22Rv1 (cell line): ENCODE measurements at regions not wholly inside any gene's neighbourhood (a gene's known extent, or its start where the extent isn't known, plus 50 kb on each side); places are given as distances from the start of the nearest gene placed in this dataset.
A peak's percentile ranks its signal among the peaks of the same experiment; 100 is the strongest.

Experiments used
- H3K27ac ChIP-seq: fragments of 450-650 bp; 2 replicates; pipeline ENCODE4 v1.5.1; 2017
- ZFX ChIP-seq: fragments of 450-650 bp; IDR thresholded peaks from 2 replicates; pipeline ENCODE4 v1.6.1; 2017; ENCODE audit warnings: antibody characterized with exemption, borderline replicate concordance
- TF ChIP-seq, protein P1 (sequence below): fragments of 450-650 bp; IDR thresholded peaks from 2 replicates; pipeline ENCODE4 v1.5.1; 2017; ENCODE audit warnings: mild to moderate bottlenecking

DNA sequence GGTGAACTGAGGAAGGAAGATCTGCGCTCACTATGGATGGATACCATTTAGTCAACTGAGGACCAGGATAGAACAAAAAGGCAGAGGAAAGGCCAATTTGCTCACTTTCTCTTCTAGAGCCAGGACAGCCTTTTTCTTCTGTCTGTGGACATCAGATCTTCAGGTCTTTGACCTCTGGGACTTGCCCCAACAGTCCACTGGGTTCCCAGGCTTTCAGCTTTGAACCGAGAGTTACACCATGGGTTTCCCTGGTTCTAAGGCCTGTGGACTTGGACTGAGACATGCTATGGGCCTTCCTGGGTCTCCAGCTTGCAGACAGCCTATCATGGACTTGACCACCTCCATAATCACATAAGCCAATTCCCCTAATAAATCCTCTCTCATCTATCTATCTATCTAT, 232.0 kb downstream of the IPO8 start:
- H3K27ac ChIP-seq: no peak overlapping the region
- no peak for TF ChIP-seq ZFX
- TF ChIP-seq, protein P1, sequence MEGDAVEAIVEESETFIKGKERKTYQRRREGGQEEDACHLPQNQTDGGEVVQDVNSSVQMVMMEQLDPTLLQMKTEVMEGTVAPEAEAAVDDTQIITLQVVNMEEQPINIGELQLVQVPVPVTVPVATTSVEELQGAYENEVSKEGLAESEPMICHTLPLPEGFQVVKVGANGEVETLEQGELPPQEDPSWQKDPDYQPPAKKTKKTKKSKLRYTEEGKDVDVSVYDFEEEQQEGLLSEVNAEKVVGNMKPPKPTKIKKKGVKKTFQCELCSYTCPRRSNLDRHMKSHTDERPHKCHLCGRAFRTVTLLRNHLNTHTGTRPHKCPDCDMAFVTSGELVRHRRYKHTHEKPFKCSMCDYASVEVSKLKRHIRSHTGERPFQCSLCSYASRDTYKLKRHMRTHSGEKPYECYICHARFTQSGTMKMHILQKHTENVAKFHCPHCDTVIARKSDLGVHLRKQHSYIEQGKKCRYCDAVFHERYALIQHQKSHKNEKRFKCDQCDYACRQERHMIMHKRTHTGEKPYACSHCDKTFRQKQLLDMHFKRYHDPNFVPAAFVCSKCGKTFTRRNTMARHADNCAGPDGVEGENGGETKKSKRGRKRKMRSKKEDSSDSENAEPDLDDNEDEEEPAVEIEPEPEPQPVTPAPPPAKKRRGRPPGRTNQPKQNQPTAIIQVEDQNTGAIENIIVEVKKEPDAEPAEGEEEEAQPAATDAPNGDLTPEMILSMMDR: no peak

GRCh38 chr12:30462249-30462648, 233.4 kb downstream of the IPO8 start:
- no peak overlapping the region for H3K27ac ChIP-seq
- TF ChIP-seq, protein P1: no peak
- no peak for TF ChIP-seq ZFX

GRCh38 chr12:30461026-30461615, 234.5 kb downstream of the IPO8 start:
- TF ChIP-seq, protein P1: no peak
- TF ChIP-seq ZFX: no peak
- no peak overlapping the region for H3K27ac ChIP-seq

GRCh38 chr12:30458453-30458852, 237.2 kb downstream of the IPO8 start:
- H3K27ac ChIP-seq: no peak overlapping the region
- TF ChIP-seq, protein P1: no peak
- TF ChIP-seq ZFX: no peak

DNA sequence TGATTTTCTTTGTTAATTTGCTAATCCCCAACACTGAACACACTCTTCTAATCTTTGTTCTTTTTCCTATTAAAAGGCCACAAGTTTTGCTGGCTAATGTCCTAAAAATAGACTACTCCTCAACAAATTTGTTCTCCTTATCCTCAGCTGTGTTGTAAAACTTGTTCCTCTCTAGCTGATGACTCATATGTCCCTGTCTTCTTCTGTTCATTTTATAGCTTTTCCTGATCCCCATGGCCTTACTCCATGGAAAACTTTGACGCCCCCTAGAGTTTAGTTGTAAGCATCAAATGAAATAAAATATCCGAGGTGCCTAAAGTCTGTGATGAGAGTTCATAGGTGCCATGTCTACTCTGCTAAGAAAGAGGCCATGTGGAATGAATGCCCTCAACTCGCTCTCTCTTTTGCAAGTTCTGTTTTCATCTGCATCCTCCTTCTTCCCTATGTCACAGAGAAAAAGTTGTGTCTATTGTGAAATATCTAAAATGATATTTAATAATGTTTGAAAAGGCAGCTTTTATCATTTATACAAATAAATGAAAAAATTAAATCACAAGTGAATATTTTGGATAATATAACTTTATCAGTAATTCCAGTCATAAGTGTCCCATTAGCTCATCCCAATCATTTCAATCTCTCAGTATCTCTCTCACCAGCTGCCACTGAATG, 237.9 kb downstream of the IPO8 start:
- H3K27ac ChIP-seq: no peak overlapping the region
- TF ChIP-seq ZFX: no peak
- TF ChIP-seq, protein P1: peak; percentile 70

DNA sequence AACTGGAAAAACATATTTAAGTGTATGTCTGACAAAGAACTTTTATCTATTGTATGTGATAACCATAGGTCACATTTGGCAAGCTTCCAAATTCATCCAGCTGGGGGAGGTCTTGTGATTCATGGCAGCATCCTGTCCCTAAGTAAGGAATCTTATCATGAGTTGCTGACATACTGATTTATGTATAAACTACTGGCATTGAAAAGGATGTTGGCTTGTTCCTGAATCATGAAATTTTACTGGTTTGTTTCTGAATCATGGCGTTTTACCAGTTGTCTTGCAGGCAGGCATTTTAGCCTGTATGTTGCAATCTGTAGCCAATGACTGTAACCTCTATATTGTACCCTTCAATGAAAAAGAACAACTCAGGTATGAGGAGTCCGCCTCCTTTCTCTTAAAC, 244.8 kb downstream of the IPO8 start:
- H3K27ac ChIP-seq: no peak overlapping the region
- TF ChIP-seq, protein P1: no peak
- no peak for TF ChIP-seq ZFX

DNA sequence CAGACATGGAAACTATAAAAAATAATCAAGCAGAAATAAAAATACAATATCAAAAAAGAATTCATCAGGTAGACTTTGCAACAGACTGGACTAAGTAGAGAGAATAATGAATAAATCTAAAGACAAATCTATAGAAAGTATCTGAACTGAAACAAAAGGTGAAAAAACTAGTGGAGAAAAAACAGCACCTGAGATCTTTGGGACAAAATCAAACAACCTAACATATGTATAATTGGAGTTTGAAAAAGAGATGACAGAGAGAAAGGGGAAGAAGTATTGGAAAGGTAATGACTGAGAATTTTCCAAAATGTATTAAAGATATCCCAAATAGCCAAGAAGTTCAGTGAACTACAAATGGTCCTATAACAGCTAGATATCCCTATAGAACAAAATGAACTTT, 245.4 kb downstream of the IPO8 start:
- TF ChIP-seq, protein P1: no peak
- no peak for TF ChIP-seq ZFX
- H3K27ac ChIP-seq: no peak overlapping the region
